ENCODE measurements at regions not wholly inside any gene's neighbourhood (a gene's known extent, or its start where the extent isn't known, plus 50 kb on each side); places are given as distances from the start of the nearest gene placed in this dataset.

DNA sequence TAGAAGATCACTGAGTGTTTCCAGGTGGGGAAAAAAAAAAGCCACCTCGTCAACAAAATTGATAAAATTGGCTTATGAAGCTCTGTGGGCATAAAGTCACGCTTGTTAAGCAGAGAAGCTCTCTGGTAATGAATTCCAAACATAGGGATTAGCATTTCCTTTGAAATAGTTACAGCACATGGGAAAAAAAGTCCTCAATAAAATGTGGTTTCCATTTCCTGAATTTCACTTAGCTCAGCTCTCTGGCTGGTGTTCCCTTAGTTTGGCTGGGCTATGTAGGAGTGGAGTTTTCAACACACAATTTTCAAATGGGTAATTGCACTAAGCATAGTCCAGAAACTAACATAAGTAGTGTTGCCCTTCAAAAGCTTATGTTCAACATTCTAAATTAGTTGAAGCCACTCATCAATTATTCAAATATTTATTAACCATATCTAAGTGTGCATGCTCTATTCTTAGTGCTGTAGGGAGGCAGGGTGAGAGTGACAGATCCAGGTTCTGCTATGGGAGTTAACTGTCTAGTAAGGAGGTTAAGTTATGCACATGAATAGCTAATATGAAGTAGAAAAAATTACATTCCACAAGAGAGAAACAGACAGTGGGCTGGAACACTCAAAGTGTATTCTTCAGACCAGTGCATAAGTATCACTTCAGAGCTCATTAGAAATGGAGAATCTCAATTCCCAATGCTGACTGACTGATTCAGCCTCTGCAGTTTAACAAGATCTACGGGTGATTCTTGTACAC lies 445.7 kb downstream of the SMARCA1 start:
- no peak overlapping the region for H3K27ac Mint-ChIP-seq
- no peak for DNase-seq
- CTCF ChIA-PET, result no interaction called here
- H3K36me3 Mint-ChIP-seq, result no peaks in the 10 kb centered on the region
- no peak overlapping the region for H3K4me3 Mint-ChIP-seq
- no peaks in the 10 kb centered on the region for H3K4me1 Mint-ChIP-seq
- H3K9me3 Mint-ChIP-seq, result no peaks in the 10 kb centered on the region
- no peaks in the 10 kb centered on the region for H3K27me3 Mint-ChIP-seq

DNA sequence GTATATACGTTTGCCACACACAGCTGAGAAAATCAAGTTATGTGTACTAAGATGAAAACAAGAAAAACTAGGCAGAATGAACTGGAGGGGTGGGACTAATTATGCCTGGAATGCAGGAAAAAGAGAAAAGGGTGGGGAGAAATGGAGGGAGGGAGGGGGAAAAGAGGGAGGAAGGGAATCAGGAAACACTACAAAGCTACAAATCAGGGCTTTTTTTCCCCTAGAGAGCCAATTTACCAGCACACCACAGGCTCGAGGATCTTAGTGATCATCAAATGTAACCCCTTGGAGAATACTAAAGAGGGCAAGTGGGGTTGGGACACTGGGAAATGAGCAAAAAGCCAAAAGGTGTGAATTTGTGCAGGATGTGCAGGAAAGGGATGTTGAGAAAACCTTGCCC lies 451.9 kb downstream of the SMARCA1 start:
- DNase-seq, result no peak
- Mint-ChIP-seq H3K4me1 (no peaks in the 10 kb centered on the region), H3K4me3 (no peak overlapping the region), H3K9me3 (no peaks in the 10 kb centered on the region), H3K27me3 (no peaks in the 10 kb centered on the region), H3K36me3 (no peaks in the 10 kb centered on the region), H3K27ac (no peak overlapping the region)
- CTCF ChIA-PET, result no interaction called here

DNA sequence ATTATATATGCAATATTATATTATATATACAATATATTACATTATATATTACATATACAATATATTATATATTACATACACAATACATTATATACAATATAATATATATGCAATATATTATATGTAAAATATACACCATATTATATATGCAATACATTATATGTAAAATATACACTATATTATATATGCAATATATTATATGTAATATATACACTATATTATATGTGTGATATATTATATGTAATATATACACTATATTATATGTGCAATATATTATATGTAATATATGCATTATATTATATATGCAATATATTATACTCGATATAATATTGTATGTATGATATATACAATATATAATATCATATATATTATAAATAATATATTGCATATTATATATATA lies 457.4 kb downstream of the SMARCA1 start:
- H3K36me3 Mint-ChIP-seq, result no peaks in the 10 kb centered on the region
- DNase-seq, result no peak
- H3K9me3 Mint-ChIP-seq, result no peaks in the 10 kb centered on the region
- no peak overlapping the region for H3K4me3 Mint-ChIP-seq
- H3K27ac Mint-ChIP-seq, result no peak overlapping the region
- H3K4me1 Mint-ChIP-seq, result no peaks in the 10 kb centered on the region
- CTCF ChIA-PET, result no interaction called here
- no peaks in the 10 kb centered on the region for H3K27me3 Mint-ChIP-seq

DNA sequence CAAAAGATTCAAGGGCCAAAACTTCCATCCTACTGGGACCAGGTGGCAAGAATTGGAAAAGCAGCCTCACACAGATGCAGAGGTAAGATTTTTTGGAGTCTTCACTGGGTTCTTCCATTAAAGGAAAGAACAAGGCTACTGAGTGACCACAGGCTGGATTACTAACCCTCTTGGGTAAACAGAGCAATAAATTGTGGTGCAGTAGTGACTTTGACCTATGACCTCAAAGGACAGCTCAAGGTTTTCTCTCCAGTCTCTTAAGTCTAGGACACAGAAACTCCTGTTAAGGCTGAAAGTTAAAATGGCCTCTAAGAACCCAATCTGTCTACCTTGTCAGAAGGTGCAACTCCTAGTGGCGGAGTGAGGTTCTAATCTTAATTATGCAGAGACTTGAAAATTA lies 464.9 kb downstream of the SMARCA1 start:
- no peaks in the 10 kb centered on the region for H3K9me3 Mint-ChIP-seq
- H3K36me3 Mint-ChIP-seq, result no peaks in the 10 kb centered on the region
- H3K27me3 Mint-ChIP-seq, result no peaks in the 10 kb centered on the region
- no peak for DNase-seq
- H3K4me3 Mint-ChIP-seq, result no peak overlapping the region
- H3K27ac Mint-ChIP-seq, result no peak overlapping the region
- H3K4me1 Mint-ChIP-seq, result no peaks in the 10 kb centered on the region
- CTCF ChIA-PET, result no interaction called here

DNA sequence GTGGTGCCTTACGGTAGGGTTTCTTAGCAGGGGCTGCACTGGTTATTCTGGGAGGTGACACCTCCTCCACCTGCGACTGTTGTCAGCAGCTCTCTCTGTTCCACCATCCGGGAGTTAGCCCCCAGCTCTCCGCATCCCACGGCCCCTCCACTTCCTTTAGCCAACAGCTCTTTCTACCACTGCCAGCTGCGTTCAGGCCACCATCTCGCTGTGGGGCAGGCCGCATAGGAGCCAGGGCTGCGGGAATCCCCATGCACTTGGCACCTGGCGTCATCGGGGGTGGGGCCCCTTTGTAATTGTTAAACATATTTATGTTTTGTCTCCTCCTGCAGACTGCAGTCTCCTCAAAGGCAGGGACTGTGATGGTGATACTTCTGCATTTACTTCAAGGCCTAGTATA lies 480.2 kb downstream of the SMARCA1 start:
- Mint-ChIP-seq H3K27ac (no peak overlapping the region), H3K4me1 (no peaks in the 10 kb centered on the region), H3K36me3 (no peaks in the 10 kb centered on the region), H3K4me3 (no peak overlapping the region), H3K9me3 (no peaks in the 10 kb centered on the region), H3K27me3 (no peaks in the 10 kb centered on the region)
- DNase-seq, result no peak
- CTCF ChIA-PET, result no interaction called here

DNA sequence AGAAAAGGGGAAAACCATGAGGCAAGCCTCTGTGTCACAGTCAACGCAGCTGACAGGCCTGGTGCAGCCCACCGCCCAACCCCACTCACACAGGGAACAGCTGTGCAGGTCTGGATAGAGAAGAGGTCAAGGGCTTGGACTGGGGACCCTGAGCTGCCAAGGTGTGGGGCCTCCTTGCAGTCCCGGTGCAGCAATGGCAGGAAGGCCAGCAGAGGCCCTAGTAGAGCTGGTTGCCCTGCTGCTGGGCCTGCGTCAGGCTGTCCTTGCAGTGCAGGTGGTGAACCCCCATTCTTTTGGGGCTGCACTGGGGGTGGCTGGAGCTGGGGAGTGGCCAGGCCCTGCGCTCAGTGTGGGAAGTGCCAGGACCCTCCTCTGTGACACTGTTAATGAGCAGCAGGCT lies 482.0 kb downstream of the SMARCA1 start:
- H3K27me3 Mint-ChIP-seq, result no peaks in the 10 kb centered on the region
- H3K4me3 Mint-ChIP-seq, result no peak overlapping the region
- no peaks in the 10 kb centered on the region for H3K4me1 Mint-ChIP-seq
- DNase-seq, result no peak
- CTCF ChIA-PET, result no interaction called here
- no peaks in the 10 kb centered on the region for H3K9me3 Mint-ChIP-seq
- H3K27ac Mint-ChIP-seq, result no peak overlapping the region
- H3K36me3 Mint-ChIP-seq, result no peaks in the 10 kb centered on the region

DNA sequence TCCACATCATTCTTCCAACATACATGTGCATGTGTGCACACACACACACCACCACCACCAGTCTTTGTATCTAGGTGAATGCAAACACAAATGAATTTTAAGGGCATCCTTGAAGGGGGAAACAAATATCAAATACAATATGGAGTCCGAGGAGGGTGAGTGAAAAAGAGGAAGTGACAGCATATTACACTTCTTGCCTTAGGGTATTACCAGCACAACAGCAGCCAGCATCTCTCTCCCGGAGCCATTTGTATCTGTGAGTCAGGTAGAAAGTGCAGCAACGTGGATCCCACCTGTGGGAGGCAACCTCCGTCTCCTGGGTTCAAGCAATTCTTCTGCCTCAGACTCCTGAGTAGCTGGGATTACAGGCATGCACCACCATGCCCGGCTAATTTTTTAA lies 483.2 kb downstream of the SMARCA1 start:
- CTCF ChIA-PET, result no interaction called here
- no peak overlapping the region for H3K27ac Mint-ChIP-seq
- H3K4me3 Mint-ChIP-seq, result no peak overlapping the region
- no peaks in the 10 kb centered on the region for H3K9me3 Mint-ChIP-seq
- no peaks in the 10 kb centered on the region for H3K27me3 Mint-ChIP-seq
- DNase-seq, result no peak
- no peaks in the 10 kb centered on the region for H3K4me1 Mint-ChIP-seq
- H3K36me3 Mint-ChIP-seq, result no peaks in the 10 kb centered on the region

DNA sequence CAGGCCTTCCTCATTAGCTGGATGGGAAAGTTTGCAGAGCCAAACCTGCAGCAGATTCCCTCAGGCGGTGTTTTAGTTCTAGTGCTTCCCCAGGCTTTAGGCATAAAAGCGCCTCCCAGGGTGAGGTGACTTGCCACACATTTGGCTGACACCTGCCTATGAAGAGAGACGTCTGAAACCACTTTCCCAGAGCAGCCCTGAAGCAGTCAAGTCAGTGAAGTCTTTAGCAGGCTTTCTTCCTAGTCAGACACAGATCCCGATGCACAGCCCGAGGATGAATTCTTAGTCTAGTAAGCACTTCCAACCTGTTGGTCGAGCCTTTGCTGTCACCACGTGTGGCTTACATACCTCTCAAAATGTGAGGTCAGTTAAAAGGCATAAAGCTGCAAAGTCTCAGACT lies 484.1 kb downstream of the SMARCA1 start:
- H3K9me3 Mint-ChIP-seq, result no peaks in the 10 kb centered on the region
- H3K27ac Mint-ChIP-seq, result no peak overlapping the region
- no peak for DNase-seq
- no peaks in the 10 kb centered on the region for H3K36me3 Mint-ChIP-seq
- no peak overlapping the region for H3K4me3 Mint-ChIP-seq
- CTCF ChIA-PET, result no interaction called here
- no peaks in the 10 kb centered on the region for H3K27me3 Mint-ChIP-seq
- no peaks in the 10 kb centered on the region for H3K4me1 Mint-ChIP-seq

DNA sequence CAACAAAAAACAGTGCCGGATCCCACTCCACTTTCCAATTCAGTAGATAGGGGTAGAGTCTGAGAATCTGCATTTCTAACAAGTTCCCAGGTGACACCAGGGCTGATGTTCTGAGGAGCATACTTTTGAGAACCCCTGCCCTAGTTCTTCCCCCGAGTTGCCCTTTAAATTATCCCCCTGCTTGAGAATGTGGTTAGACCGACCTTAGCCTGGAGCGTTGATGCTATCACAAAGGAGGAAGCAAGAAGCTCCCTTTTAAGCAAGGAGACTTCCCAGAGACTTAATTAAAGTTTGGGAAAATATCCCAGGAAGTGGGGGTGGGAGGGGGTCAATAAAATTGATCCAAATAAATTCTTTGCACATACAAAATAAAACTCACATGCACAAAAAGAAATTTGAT lies 485.9 kb downstream of the SMARCA1 start:
- H3K9me3 Mint-ChIP-seq, result no peaks in the 10 kb centered on the region
- H3K27me3 Mint-ChIP-seq, result no peaks in the 10 kb centered on the region
- H3K36me3 Mint-ChIP-seq, result no peaks in the 10 kb centered on the region
- CTCF ChIA-PET, result no interaction called here
- H3K4me3 Mint-ChIP-seq, result no peak overlapping the region
- H3K4me1 Mint-ChIP-seq, result no peaks in the 10 kb centered on the region
- no peak overlapping the region for H3K27ac Mint-ChIP-seq
- no peak for DNase-seq

DNA sequence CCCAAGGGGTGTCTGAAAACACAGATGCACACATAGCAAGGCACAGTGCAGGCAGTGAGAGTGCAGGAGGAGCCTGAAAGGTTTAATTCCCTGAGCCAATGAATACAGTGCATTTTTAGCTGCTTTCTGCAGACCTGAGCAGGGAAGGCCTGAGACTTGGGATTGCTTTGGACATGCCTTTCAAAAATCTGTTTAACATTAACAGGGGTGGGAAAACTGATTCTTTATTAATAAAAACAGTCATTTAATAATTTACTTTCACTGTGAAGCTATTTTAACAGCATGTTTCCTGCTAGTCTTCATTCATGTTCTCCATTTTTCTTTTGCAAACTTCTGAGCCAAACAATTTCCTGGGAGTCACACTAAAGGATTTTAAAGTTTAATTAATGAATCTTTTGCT lies 488.1 kb downstream of the SMARCA1 start:
- Mint-ChIP-seq H3K4me3 (no peak overlapping the region), H3K27ac (no peak overlapping the region), H3K4me1 (no peaks in the 10 kb centered on the region), H3K36me3 (no peaks in the 10 kb centered on the region), H3K9me3 (no peaks in the 10 kb centered on the region), H3K27me3 (no peaks in the 10 kb centered on the region)
- DNase-seq, result no peak
- CTCF ChIA-PET, result no interaction called here

DNA sequence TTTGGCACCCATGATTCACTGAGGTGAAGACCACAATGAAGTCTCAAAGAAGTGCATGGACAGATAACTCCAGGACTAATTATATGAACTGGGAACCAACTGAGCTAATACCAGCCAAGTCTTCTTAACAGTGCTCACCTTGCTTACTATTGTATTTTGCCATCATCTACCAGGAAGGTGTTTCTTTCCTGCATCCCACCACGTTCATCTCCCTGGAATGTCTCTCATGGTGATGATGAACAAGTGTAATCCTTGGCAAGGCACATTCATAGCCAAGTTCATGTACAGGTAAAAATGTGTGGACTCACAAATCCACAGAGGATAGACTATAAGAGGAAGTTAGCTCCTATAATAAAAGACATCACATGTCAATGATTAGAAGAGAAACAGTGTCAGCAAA lies 489.1 kb downstream of the SMARCA1 start:
- Mint-ChIP-seq H3K4me1 (no peaks in the 10 kb centered on the region), H3K4me3 (no peak overlapping the region), H3K9me3 (no peaks in the 10 kb centered on the region), H3K27ac (no peak overlapping the region), H3K36me3 (no peaks in the 10 kb centered on the region), H3K27me3 (no peaks in the 10 kb centered on the region)
- no peak for DNase-seq
- CTCF ChIA-PET, result no interaction called here

DNA sequence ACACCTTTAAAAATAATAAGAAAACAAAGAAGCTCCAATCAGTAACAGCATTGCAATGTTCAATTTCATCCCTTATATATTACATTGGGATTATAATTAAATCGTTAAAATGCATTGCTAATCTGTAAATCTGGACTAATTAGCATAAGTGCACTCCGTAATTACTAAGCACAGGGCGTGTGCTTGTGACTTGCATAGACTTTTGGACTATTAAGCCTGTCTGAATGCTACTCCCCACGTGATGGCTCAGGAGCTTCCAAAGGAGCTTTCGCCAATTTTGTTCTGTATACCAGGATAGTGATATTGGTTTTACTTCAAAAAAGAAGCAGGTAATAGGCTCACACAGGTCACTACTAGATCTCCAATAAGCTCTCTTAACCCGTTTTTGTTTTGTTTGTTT lies 497.1 kb downstream of the SMARCA1 start:
- no peak for DNase-seq
- H3K36me3 Mint-ChIP-seq, result no peaks in the 10 kb centered on the region
- no peaks in the 10 kb centered on the region for H3K4me1 Mint-ChIP-seq
- H3K9me3 Mint-ChIP-seq, result no peaks in the 10 kb centered on the region
- CTCF ChIA-PET, result no interaction called here
- no peak overlapping the region for H3K4me3 Mint-ChIP-seq
- H3K27ac Mint-ChIP-seq, result no peak overlapping the region
- no peaks in the 10 kb centered on the region for H3K27me3 Mint-ChIP-seq

DNA sequence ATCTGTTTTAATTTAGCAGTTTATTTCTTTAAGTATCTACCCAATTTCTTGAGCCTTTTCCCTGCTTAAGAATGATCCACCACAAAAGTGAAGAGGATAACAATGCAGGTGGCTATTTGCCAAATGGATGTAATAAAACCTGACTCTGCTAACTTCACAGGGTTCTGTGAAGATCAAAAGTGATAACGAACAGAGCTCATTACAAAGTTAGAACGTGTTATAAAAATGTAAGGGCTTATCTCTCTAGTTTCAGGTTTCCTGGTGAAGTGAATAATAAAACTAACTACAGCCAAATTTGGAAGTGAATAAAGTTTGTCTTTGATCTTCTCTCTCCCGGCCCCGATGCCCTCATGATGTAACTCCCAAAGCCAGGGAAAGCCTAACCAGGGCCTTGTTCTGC lies 497.9 kb downstream of the SMARCA1 start:
- no peak for DNase-seq

DNA sequence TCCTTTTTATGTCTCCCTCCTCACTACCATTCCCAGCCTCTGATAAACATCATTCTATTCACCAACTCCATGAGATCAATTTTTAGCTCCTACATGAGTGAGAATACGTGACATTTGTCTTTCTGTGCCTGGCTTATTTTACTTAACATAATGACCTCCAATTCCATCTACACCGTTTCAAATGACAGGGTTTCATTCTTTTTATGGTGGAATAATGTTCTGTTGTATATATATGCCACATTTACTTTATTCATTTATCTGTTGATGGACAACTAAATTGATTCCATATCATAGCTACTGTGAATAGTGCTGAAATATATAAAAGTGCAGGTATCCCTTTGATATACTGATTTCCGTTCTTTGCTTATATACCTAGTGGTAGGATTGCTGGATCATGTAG lies 503.9 kb downstream of the SMARCA1 start:
- Mint-ChIP-seq H3K27me3 (no peaks in the 10 kb centered on the region), H3K36me3 (no peaks in the 10 kb centered on the region), H3K27ac (no peak overlapping the region), H3K4me1 (no peaks in the 10 kb centered on the region), H3K9me3 (no peaks in the 10 kb centered on the region), H3K4me3 (no peak overlapping the region)
- DNase-seq, result no peak
- CTCF ChIA-PET, result no interaction called here

More for the DNA sequence above, 497.9 kb downstream of the SMARCA1 start:
- no peaks in the 10 kb centered on the region for H3K4me1 Mint-ChIP-seq
- CTCF ChIA-PET, result no interaction called here
- no peaks in the 10 kb centered on the region for H3K27me3 Mint-ChIP-seq
- no peaks in the 10 kb centered on the region for H3K9me3 Mint-ChIP-seq
- H3K4me3 Mint-ChIP-seq, result no peak overlapping the region
- no peak overlapping the region for H3K27ac Mint-ChIP-seq
- no peaks in the 10 kb centered on the region for H3K36me3 Mint-ChIP-seq

DNA sequence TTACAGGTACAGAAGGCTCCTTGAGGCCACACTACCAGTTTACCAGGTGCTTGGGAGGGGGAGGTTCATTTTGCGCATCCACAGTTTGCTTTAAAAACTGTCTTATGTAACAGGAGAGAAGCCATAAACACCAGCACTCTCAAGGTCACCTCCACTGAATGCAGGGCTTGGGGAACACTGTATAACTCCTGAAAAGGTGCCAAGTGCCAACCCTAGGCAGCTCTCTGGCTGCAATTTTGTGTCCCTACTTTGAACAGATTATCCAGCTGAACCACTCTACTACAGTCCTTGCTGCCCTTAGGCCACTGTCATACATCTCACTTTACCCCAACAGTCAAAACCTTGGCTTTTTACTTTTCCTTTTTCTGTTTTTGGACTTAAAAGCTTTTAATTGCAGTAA lies 507.9 kb downstream of the SMARCA1 start:
- H3K27ac Mint-ChIP-seq, result no peak overlapping the region
- CTCF ChIA-PET, result no interaction called here
- no peaks in the 10 kb centered on the region for H3K9me3 Mint-ChIP-seq
- H3K27me3 Mint-ChIP-seq, result no peaks in the 10 kb centered on the region
- no peak overlapping the region for H3K4me3 Mint-ChIP-seq
- H3K4me1 Mint-ChIP-seq, result no peaks in the 10 kb centered on the region
- no peak for DNase-seq
- no peaks in the 10 kb centered on the region for H3K36me3 Mint-ChIP-seq

DNA sequence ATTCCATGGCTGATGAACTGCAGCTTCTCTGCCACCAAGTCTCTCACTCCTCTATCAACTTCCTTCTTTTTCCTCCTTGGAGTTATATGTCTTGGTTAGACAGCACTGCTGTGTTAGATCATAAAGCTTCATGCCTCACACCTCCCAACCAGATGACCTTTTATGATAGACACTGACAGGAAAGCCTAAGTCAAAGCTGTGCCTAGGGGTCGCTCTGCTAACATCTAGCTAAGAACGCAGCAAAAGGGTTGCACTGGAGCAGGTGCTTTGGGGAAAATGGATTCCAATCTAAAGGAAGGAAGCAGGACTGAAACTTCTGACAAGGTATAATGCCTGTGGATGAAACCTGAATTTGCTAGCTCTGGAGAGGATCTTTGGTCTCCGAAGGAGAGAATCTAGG lies 509.7 kb downstream of the SMARCA1 start:
- no peak for DNase-seq
- H3K36me3 Mint-ChIP-seq, result no peaks in the 10 kb centered on the region
- no peaks in the 10 kb centered on the region for H3K27me3 Mint-ChIP-seq
- H3K4me3 Mint-ChIP-seq, result no peak overlapping the region
- CTCF ChIA-PET, result no interaction called here
- H3K4me1 Mint-ChIP-seq, result no peaks in the 10 kb centered on the region
- H3K9me3 Mint-ChIP-seq, result no peaks in the 10 kb centered on the region
- no peak overlapping the region for H3K27ac Mint-ChIP-seq

Data from activated naive CD4-positive, alpha-beta T cell treated with anti-CD3 and anti-CD28 coated beads, Interleukin-2, amount 10 ng/mL, durations not matched to agents 7 days and 5 days (primary cell).